ENCODE measurements at regions not wholly inside any gene's neighbourhood (a gene's known extent, or its start where the extent isn't known, plus 50 kb on each side); places are given as distances from the start of the nearest gene placed in this dataset.

- no peak for TF ChIP-seq CTCF (IDR thresholded peaks at IDR 0.05)
- no peak for TF ChIP-seq POLR2AphosphoS5 (IDR thresholded peaks at IDR 0.05)
These were observed 354.1 kb downstream of the PLK2 start for GRCh38 chr5:58105836-58106235.
